ENCODE measurements at regions not wholly inside any gene's neighbourhood (a gene's known extent, or its start where the extent isn't known, plus 50 kb on each side); places are given as distances from the start of the nearest gene placed in this dataset.

GRCh38 chr14:85027681-85028370, 502.1 kb upstream of the FLRT2 start:
- Histone ChIP-seq H3K4me3 (ENCODE audit: low read depth, low read length) (no peak overlapping the region), H4K91ac (ENCODE audit: low read depth, low read length) (no peak overlapping the region), H3K27me3 (ENCODE audit: insufficient read depth, low read length) (no peaks in the 10 kb centered on the region), H3K79me2 (ENCODE audit: control insufficient read depth, insufficient read depth, low read length, poor library complexity) (no peaks in the 10 kb centered on the region), H3K18ac (ENCODE audit: low read length) (no peak overlapping the region), H3K9ac (ENCODE audit: low read length) (no peak overlapping the region), H2AFZ (ENCODE audit: insufficient read depth, low read length, poor library complexity) (no peak overlapping the region), H3K27ac (ENCODE audit: low read depth, low read length) (no peak overlapping the region), H3K79me1 (ENCODE audit: low read length) (no peaks in the 10 kb centered on the region), H3K36me3 (ENCODE audit: control insufficient read depth in 1 of 2, insufficient read depth in 2 of 2, low read length in 2 of 2) (no peaks in the 10 kb centered on the region), H3K23ac (ENCODE audit: low read length) (no peak overlapping the region), H2BK5ac (ENCODE audit: low read depth, low read length, poor library complexity) (no peak overlapping the region), H3K4ac (ENCODE audit: low read depth, low read length) (no peak overlapping the region), H2AK5ac (ENCODE audit: low read length) (no peak overlapping the region), H4K8ac (ENCODE audit: low read depth, low read length) (no peak overlapping the region), H3K4me1 (ENCODE audit: control insufficient read depth in 1 of 2, insufficient read depth in 2 of 2, low read length in 2 of 2) (no peaks in the 10 kb centered on the region), H3K9me3 (ENCODE audit: insufficient read depth, low read depth, low read length) (no peaks in the 10 kb centered on the region), H4K12ac (ENCODE audit: low read depth, low read length) (no peak overlapping the region), H2BK12ac (ENCODE audit: low read length) (no peak overlapping the region), H3K4me2 (ENCODE audit: low read length) (no peak overlapping the region), H2BK120ac (ENCODE audit: insufficient read depth, low read length, poor library complexity) (no peak overlapping the region), H3K14ac (ENCODE audit: low read length) (no peak overlapping the region)
- DNase-seq, result no peak
- no CpG with 5 or more reads among the region's 2 CpGs for WGBS (ENCODE audit: extremely low coverage, insufficient coverage, insufficient read length)

- no peak overlapping the region for H3K4me2 ChIP-seq (ENCODE audit: low read length)
- H4K91ac ChIP-seq (ENCODE audit: low read depth, low read length), result no peak overlapping the region
- H4K12ac ChIP-seq (ENCODE audit: low read depth, low read length), result no peak overlapping the region
- no peaks in the 10 kb centered on the region for H3K36me3 ChIP-seq (ENCODE audit: control insufficient read depth in 1 of 2, insufficient read depth in 2 of 2, low read length in 2 of 2)
- no peaks in the 10 kb centered on the region for H3K9me3 ChIP-seq (ENCODE audit: insufficient read depth, low read depth, low read length)
- no peak overlapping the region for H3K4me3 ChIP-seq (ENCODE audit: low read depth, low read length)
- no peak for DNase-seq
- no peak overlapping the region for H3K9ac ChIP-seq (ENCODE audit: low read length)
- H3K23ac ChIP-seq (ENCODE audit: low read length), result no peak overlapping the region
- no peak overlapping the region for H2AFZ ChIP-seq (ENCODE audit: insufficient read depth, low read length, poor library complexity)
- no peaks in the 10 kb centered on the region for H3K79me2 ChIP-seq (ENCODE audit: control insufficient read depth, insufficient read depth, low read length, poor library complexity)
- H4K8ac ChIP-seq (ENCODE audit: low read depth, low read length), result no peak overlapping the region
- no peak overlapping the region for H3K4ac ChIP-seq (ENCODE audit: low read depth, low read length)
- WGBS (ENCODE audit: extremely low coverage, insufficient coverage, insufficient read length), result no CpG with 5 or more reads among the region's 2 CpGs
- H3K27me3 ChIP-seq (ENCODE audit: insufficient read depth, low read length), result no peaks in the 10 kb centered on the region
- no peak overlapping the region for H2AK5ac ChIP-seq (ENCODE audit: low read length)
- H3K79me1 ChIP-seq (ENCODE audit: low read length), result no peaks in the 10 kb centered on the region
- H2BK12ac ChIP-seq (ENCODE audit: low read length), result no peak overlapping the region
- H3K27ac ChIP-seq (ENCODE audit: low read depth, low read length), result no peak overlapping the region
- H2BK120ac ChIP-seq (ENCODE audit: insufficient read depth, low read length, poor library complexity), result no peak overlapping the region
- H3K14ac ChIP-seq (ENCODE audit: low read length), result no peak overlapping the region
- no peak overlapping the region for H2BK5ac ChIP-seq (ENCODE audit: low read depth, low read length, poor library complexity)
- H3K4me1 ChIP-seq (ENCODE audit: control insufficient read depth in 1 of 2, insufficient read depth in 2 of 2, low read length in 2 of 2), result peaks cover 0 to 2% of the 10 kb centered on the region in 2 experiments
- H3K18ac ChIP-seq (ENCODE audit: low read length), result no peak overlapping the region
Observed at GRCh38 chr14:85037411-85037810, 492.5 kb upstream of the FLRT2 start.

GRCh38 chr14:85038526-85039352, 491.2 kb upstream of the FLRT2 start:
- Histone ChIP-seq H3K9ac (ENCODE audit: low read length) (no peak overlapping the region), H4K12ac (ENCODE audit: low read depth, low read length) (no peak overlapping the region), H3K79me1 (ENCODE audit: low read length) (no peaks in the 10 kb centered on the region), H4K8ac (ENCODE audit: low read depth, low read length) (no peak overlapping the region), H3K18ac (ENCODE audit: low read length) (no peak overlapping the region), H3K27me3 (ENCODE audit: insufficient read depth, low read length) (no peaks in the 10 kb centered on the region), H3K36me3 (ENCODE audit: control insufficient read depth in 1 of 2, insufficient read depth in 2 of 2, low read length in 2 of 2) (no peaks in the 10 kb centered on the region), H4K91ac (ENCODE audit: low read depth, low read length) (no peak overlapping the region), H3K79me2 (ENCODE audit: control insufficient read depth, insufficient read depth, low read length, poor library complexity) (no peaks in the 10 kb centered on the region), H2BK5ac (ENCODE audit: low read depth, low read length, poor library complexity) (no peak overlapping the region), H2AFZ (ENCODE audit: insufficient read depth, low read length, poor library complexity) (no peak overlapping the region), H2BK120ac (ENCODE audit: insufficient read depth, low read length, poor library complexity) (no peak overlapping the region), H3K27ac (ENCODE audit: low read depth, low read length) (no peak overlapping the region), H3K4me1 (ENCODE audit: control insufficient read depth in 1 of 2, insufficient read depth in 2 of 2, low read length in 2 of 2) (peaks cover 0 to 2% of the 10 kb centered on the region in 2 experiments), H3K4me2 (ENCODE audit: low read length) (no peak overlapping the region), H3K23ac (ENCODE audit: low read length) (no peak overlapping the region), H3K14ac (ENCODE audit: low read length) (no peak overlapping the region), H3K9me3 (ENCODE audit: insufficient read depth, low read depth, low read length) (no peaks in the 10 kb centered on the region), H3K4me3 (ENCODE audit: low read depth, low read length) (no peak overlapping the region), H2BK12ac (ENCODE audit: low read length) (no peak overlapping the region), H3K4ac (ENCODE audit: low read depth, low read length) (no peak overlapping the region), H2AK5ac (ENCODE audit: low read length) (no peak overlapping the region)
- no peak for DNase-seq
- no CpG with 5 or more reads among the region's 7 CpGs for WGBS (ENCODE audit: extremely low coverage, insufficient coverage, insufficient read length)

GRCh38 chr14:85039353-85039626, 490.7 kb upstream of the FLRT2 start:
- Histone ChIP-seq H3K4me3 (ENCODE audit: low read depth, low read length) (no peak overlapping the region), H4K8ac (ENCODE audit: low read depth, low read length) (no peak overlapping the region), H3K18ac (ENCODE audit: low read length) (no peak overlapping the region), H3K23ac (ENCODE audit: low read length) (no peak overlapping the region), H2BK120ac (ENCODE audit: insufficient read depth, low read length, poor library complexity) (no peak overlapping the region), H3K14ac (ENCODE audit: low read length) (no peak overlapping the region), H3K79me2 (ENCODE audit: control insufficient read depth, insufficient read depth, low read length, poor library complexity) (no peaks in the 10 kb centered on the region), H3K4me1 (ENCODE audit: control insufficient read depth in 1 of 2, insufficient read depth in 2 of 2, low read length in 2 of 2) (peaks cover 0 to 2% of the 10 kb centered on the region in 2 experiments), H2AFZ (ENCODE audit: insufficient read depth, low read length, poor library complexity) (no peak overlapping the region), H3K79me1 (ENCODE audit: low read length) (no peaks in the 10 kb centered on the region), H2BK5ac (ENCODE audit: low read depth, low read length, poor library complexity) (no peak overlapping the region), H4K91ac (ENCODE audit: low read depth, low read length) (no peak overlapping the region), H3K4me2 (ENCODE audit: low read length) (no peak overlapping the region), H3K4ac (ENCODE audit: low read depth, low read length) (no peak overlapping the region), H2BK12ac (ENCODE audit: low read length) (no peak overlapping the region), H2AK5ac (ENCODE audit: low read length) (no peak overlapping the region), H4K12ac (ENCODE audit: low read depth, low read length) (no peak overlapping the region), H3K9me3 (ENCODE audit: insufficient read depth, low read depth, low read length) (no peaks in the 10 kb centered on the region), H3K27me3 (ENCODE audit: insufficient read depth, low read length) (no peaks in the 10 kb centered on the region), H3K36me3 (ENCODE audit: control insufficient read depth in 1 of 2, insufficient read depth in 2 of 2, low read length in 2 of 2) (no peaks in the 10 kb centered on the region), H3K9ac (ENCODE audit: low read length) (no peak overlapping the region), H3K27ac (ENCODE audit: low read depth, low read length) (no peak overlapping the region)
- no peak for DNase-seq
